OCI-LY1 (cell line): ENCODE measurements at regions not wholly inside any gene's neighbourhood (a gene's known extent, or its start where the extent isn't known, plus 50 kb on each side); places are given as distances from the start of the nearest gene placed in this dataset.

Experiments
- H2AFZ ChIP-seq: fragments of 200-600 bp; sonication (generic), shearing (Covaris generic); 2 replicates; pipeline ENCODE4 v1.6.0; 2014; ENCODE audit warnings: antibody characterized with exemption, mild to moderate bottlenecking, low read length
- H3F3A ChIP-seq: fragments of 200-600 bp; sonication (generic), shearing (Covaris generic); 2 replicates; pipeline ENCODE4 v1.6.0; 2014; ENCODE audit warnings: mild to moderate bottlenecking, antibody characterized with exemption, low read length, moderate library complexity; ENCODE audit not compliant: insufficient read depth
- H3K27ac ChIP-seq: fragments of 200-600 bp; sonication (generic); 2 replicates; pipeline ENCODE4 v1.5.1; 2014; ENCODE audit warnings: low read length, mixed run types, mild to moderate bottlenecking, low read depth; ENCODE audit not compliant: poor library complexity, severe bottlenecking
- H3K27me3 ChIP-seq: fragments of 200-600 bp; sonication (generic); 2 replicates; pipeline ENCODE4 v1.6.0; 2014; ENCODE audit warnings: antibody characterized with exemption, mild to moderate bottlenecking, low read length, moderate library complexity; ENCODE audit not compliant: insufficient read depth
- H3K36me3 ChIP-seq: fragments of 200-600 bp; sonication (generic); 2 replicates; pipeline ENCODE4 v1.6.1; 2014; ENCODE audit warnings: mild to moderate bottlenecking, antibody characterized with exemption, low read length, moderate library complexity, mixed read lengths; ENCODE audit not compliant: insufficient read depth
- H3K4me1 ChIP-seq: fragments of 200-600 bp; sonication (generic); 2 replicates; pipeline ENCODE4 v1.5.1; 2014; ENCODE audit warnings: mild to moderate bottlenecking, low read length, moderate library complexity; ENCODE audit not compliant: insufficient read depth, severe bottlenecking
- H3K4me2 ChIP-seq: fragments of 200-600 bp; sonication (generic), shearing (Covaris generic); 2 replicates; pipeline ENCODE4 v1.6.1; 2014; ENCODE audit warnings: low read length
- H3K4me3 ChIP-seq: fragments of 200-600 bp; sonication (generic); 2 replicates; pipeline ENCODE4 v1.5.1; 2014; ENCODE audit warnings: low read length, low read depth, mild to moderate bottlenecking, mixed read lengths; ENCODE audit not compliant: poor library complexity, severe bottlenecking
- H3K79me2 ChIP-seq: fragments of 200-600 bp; shearing (Covaris generic); 2 replicates; pipeline ENCODE4 v1.6.1; 2016; ENCODE audit warnings: mixed run types, low read length, mixed read lengths; ENCODE audit not compliant: insufficient read depth
- H3K9ac ChIP-seq: fragments of 200-600 bp; sonication (generic), shearing (Covaris generic); 2 replicates; pipeline ENCODE4 v1.6.1; 2014; ENCODE audit warnings: mild to moderate bottlenecking, low read length, mixed read lengths
- H3K9me2 ChIP-seq: fragments of 200-600 bp; sonication (generic), shearing (Covaris generic); 2 replicates; pipeline ENCODE4 v1.6.1; 2014; ENCODE audit warnings: low read depth, mild to moderate bottlenecking, low read length, mixed read lengths
- H3K9me3 ChIP-seq: fragments of 200-600 bp; shearing (Covaris generic); 2 replicates; pipeline ENCODE4 v1.6.1; 2014; ENCODE audit warnings: low read length, mixed read lengths
- H4K20me1 ChIP-seq: fragments of 200-600 bp; sonication (generic), shearing (Covaris generic); 2 replicates; pipeline ENCODE4 v1.6.0; 2016; ENCODE audit warnings: mild to moderate bottlenecking, low read length; ENCODE audit not compliant: insufficient read depth
- CTCF ChIP-seq: fragments of 200-600 bp; sonication (generic), shearing (Covaris generic); IDR thresholded peaks from 2 replicates; pipeline ENCODE4 v1.5.1; 2017; ENCODE audit warnings: mild to moderate bottlenecking, antibody characterized with exemption, low read length, moderate library complexity, mixed read lengths
- EZH2 ChIP-seq: fragments of 200-600 bp; sonication (generic), shearing (Covaris generic); IDR thresholded peaks from 2 replicates; pipeline ENCODE4 v1.8.0; 2017; ENCODE audit warnings: borderline replicate concordance, mixed run types, mild to moderate bottlenecking, antibody characterized with exemption, low read length, moderate library complexity, mixed read lengths

- H3K27ac ChIP-seq: no peak overlapping the region
- H3K9me3 ChIP-seq: no peaks in the 10 kb centered on the region
- H3K27me3 ChIP-seq: peaks cover 5% of the 10 kb centered on the region; the same call in 1 of the 2 replicates
- H3F3A ChIP-seq: no peaks in the 10 kb centered on the region
- no peak overlapping the region for H3K4me2 ChIP-seq
- no peak overlapping the region for H3K9ac ChIP-seq
- TF ChIP-seq EZH2: no peak
- TF ChIP-seq CTCF: no peak
- no peaks in the 10 kb centered on the region for H3K79me2 ChIP-seq
- H3K36me3 ChIP-seq: no peaks in the 10 kb centered on the region
- no peaks in the 10 kb centered on the region for H4K20me1 ChIP-seq
- H3K4me3 ChIP-seq: no peak overlapping the region
- H3K9me2 ChIP-seq: no peaks in the 10 kb centered on the region
- no peak overlapping the region for H2AFZ ChIP-seq
- no peaks in the 10 kb centered on the region for H3K4me1 ChIP-seq
These were observed 726.9 kb downstream of the BRD1 start for GRCh38 chr22:49100773-49101172.

GRCh38 chr22:49100316-49100715 lies 727.4 kb downstream of the BRD1 start:
- H3K9me3 ChIP-seq: no peaks in the 10 kb centered on the region
- H3F3A ChIP-seq: no peaks in the 10 kb centered on the region
- no peak overlapping the region for H3K4me2 ChIP-seq
- H3K9me2 ChIP-seq: no peaks in the 10 kb centered on the region
- TF ChIP-seq EZH2 (no peak), CTCF (no peak)
- H3K4me3 ChIP-seq: no peak overlapping the region
- H3K4me1 ChIP-seq: no peaks in the 10 kb centered on the region
- peaks cover 5% of the 10 kb centered on the region; the same call in 1 of the 2 replicates for H3K27me3 ChIP-seq
- no peaks in the 10 kb centered on the region for H3K79me2 ChIP-seq
- H3K9ac ChIP-seq: no peak overlapping the region
- H3K27ac ChIP-seq: no peak overlapping the region
- H4K20me1 ChIP-seq: no peaks in the 10 kb centered on the region
- H3K36me3 ChIP-seq: no peaks in the 10 kb centered on the region
- H2AFZ ChIP-seq: no peak overlapping the region

- H3K4me1 ChIP-seq: no peaks in the 10 kb centered on the region
- no peaks in the 10 kb centered on the region for H3K79me2 ChIP-seq
- H2AFZ ChIP-seq: no peak overlapping the region
- peaks cover 5% of the 10 kb centered on the region; the same call in 1 of the 2 replicates for H3K27me3 ChIP-seq
- H3K4me3 ChIP-seq: no peak overlapping the region
- no peaks in the 10 kb centered on the region for H3K9me3 ChIP-seq
- no peaks in the 10 kb centered on the region for H3F3A ChIP-seq
- no peak for TF ChIP-seq CTCF
- no peak for TF ChIP-seq EZH2
- H3K36me3 ChIP-seq: no peaks in the 10 kb centered on the region
- no peak overlapping the region for H3K4me2 ChIP-seq
- H3K9ac ChIP-seq: no peak overlapping the region
- H4K20me1 ChIP-seq: no peaks in the 10 kb centered on the region
- H3K27ac ChIP-seq: no peak overlapping the region
- H3K9me2 ChIP-seq: no peaks in the 10 kb centered on the region
These were observed 728.1 kb downstream of the BRD1 start for GRCh38 chr22:49099496-49100124.
